Upper lobe of left lung (tissue), 6 donors: ENCODE measurements at regions not wholly inside any gene's neighbourhood (a gene's known extent, or its start where the extent isn't known, plus 50 kb on each side); places are given as distances from the start of the nearest gene placed in this dataset.

Experiments used
- ATAC-seq, 2 donors: fragments of 200-7000 bp; cut with Tn5 transposase; one replicate each; pipeline ENCODE4 v1.9.1; 2022; ENCODE audit warnings: mild to moderate bottlenecking in 2 of 2, moderate library complexity in 2 of 2; ENCODE audit not compliant: low FRiP score in 2 of 2
- DNase-seq, 2 donors: peaks; one replicate each; pipeline ENCODE4 v3.0.0-alpha.2; 2019 to 2020
- H3K27ac ChIP-seq, 4 donors: fragments of 200-600 bp; sonication (generic); one replicate each; pipeline ENCODE4 v1.5.1; 2016 to 2019
- H3K27me3 ChIP-seq, 4 donors: fragments of 200-600 bp; sonication (generic); one replicate each; pipeline ENCODE4 v1.5.1; 2017 to 2019
- H3K36me3 ChIP-seq, 4 donors: fragments of 200-600 bp; sonication (generic); one replicate each; pipeline ENCODE4 v1.5.1; 2016 to 2019
- H3K4me1 ChIP-seq, 4 donors: fragments of 200-600 bp; sonication (generic); one replicate each; pipeline ENCODE4 v1.5.1; 2018 to 2019
- H3K4me3 ChIP-seq, 4 donors: fragments of 200-600 bp; sonication (generic); one replicate each; pipeline ENCODE4 v1.5.1; 2017 to 2019; ENCODE audit warnings: mild to moderate bottlenecking in 2 of 4, moderate library complexity in 1 of 4
- H3K9me3 ChIP-seq, 4 donors: fragments of 200-600 bp; sonication (generic); one replicate each; pipeline ENCODE4 v1.5.1; 2018 to 2019
- CTCF ChIP-seq, 6 experiments: fragments of 450-650 bp in 4 of 6; fragments of 200-600 bp in 2 of 6; sonication (generic) in 2 of 6; IDR thresholded peaks; one replicate each; pipeline ENCODE4 v1.5.1; 2016 to 2019; ENCODE audit warnings: antibody characterized with exemption in 6 of 6
- EP300 ChIP-seq, 4 donors: sonication (generic); formaldehyde crosslinking; IDR thresholded peaks; one replicate each; pipeline ENCODE4 v1.5.1; 2017; ENCODE audit warnings: antibody characterized with exemption in 4 of 4, control low read depth in 2 of 4
- POLR2A ChIP-seq, 4 donors: fragments of 450-650 bp; IDR thresholded peaks; one replicate each; pipeline ENCODE4 v1.5.1; 2016 to 2017; ENCODE audit warnings: antibody characterized with exemption in 4 of 4, mild to moderate bottlenecking in 2 of 4
- POLR2AphosphoS5 ChIP-seq, 2 donors: sonication (generic); formaldehyde crosslinking; IDR thresholded peaks; one replicate each; pipeline ENCODE4 v1.5.1; 2017; ENCODE audit warnings: antibody characterized with exemption in 2 of 2
- WGBS, 2 donors: methylation state at CpG; one replicate each; pipeline ENCODE4 v1.1.5; 2017 to 2018; 5-methylcytosine and 5-hydroxymethylcytosine counted together
- donor health status: DM: no; HTN: no; CAD: no; lungs with moderate emphysema.
- donor health status: DM: no; HTN: yes; CAD: no; lungs with severe emphysema.

- Histone ChIP-seq H3K27me3 (no peaks in the 10 kb centered on the region), H3K36me3 (no peaks in the 10 kb centered on the region), H3K27ac (no peak overlapping the region), H3K9me3 (no peaks in the 10 kb centered on the region), H3K4me3 (no peak overlapping the region), H3K4me1 (no peaks in the 10 kb centered on the region)
- TF ChIP-seq CTCF (IDR thresholded peaks at IDR 0.05) (no peak), POLR2AphosphoS5 (IDR thresholded peaks at IDR 0.05) (no peak), EP300 (IDR thresholded peaks at IDR 0.05) (no peak), POLR2A (IDR thresholded peaks at IDR 0.05) (no peak)
- ATAC-seq (no peak), DNase-seq (no peak)
- WGBS, 2 donors, result 75 to 88% methylated on average over 2 of the region's 2 CpGs
Observed at GRCh38 chr11:28730889-28731288, 622.7 kb downstream of the METTL15 start.

GRCh38 chr11:28730336-28730735 is 622.1 kb downstream of the METTL15 start:
- H3K36me3 ChIP-seq, result no peaks in the 10 kb centered on the region
- H3K4me3 ChIP-seq, result no peak overlapping the region
- H3K27ac ChIP-seq, result no peak overlapping the region
- no peak for DNase-seq
- ATAC-seq, result no peak
- 63 to 76% methylated on average over 3 of the region's 3 CpGs for WGBS, 2 donors
- H3K27me3 ChIP-seq, result no peaks in the 10 kb centered on the region
- TF ChIP-seq POLR2A (IDR thresholded peaks at IDR 0.05) (no peak), EP300 (IDR thresholded peaks at IDR 0.05) (no peak), CTCF (IDR thresholded peaks at IDR 0.05) (no peak), POLR2AphosphoS5 (IDR thresholded peaks at IDR 0.05) (no peak)
- no peaks in the 10 kb centered on the region for H3K9me3 ChIP-seq
- no peaks in the 10 kb centered on the region for H3K4me1 ChIP-seq

DNA sequence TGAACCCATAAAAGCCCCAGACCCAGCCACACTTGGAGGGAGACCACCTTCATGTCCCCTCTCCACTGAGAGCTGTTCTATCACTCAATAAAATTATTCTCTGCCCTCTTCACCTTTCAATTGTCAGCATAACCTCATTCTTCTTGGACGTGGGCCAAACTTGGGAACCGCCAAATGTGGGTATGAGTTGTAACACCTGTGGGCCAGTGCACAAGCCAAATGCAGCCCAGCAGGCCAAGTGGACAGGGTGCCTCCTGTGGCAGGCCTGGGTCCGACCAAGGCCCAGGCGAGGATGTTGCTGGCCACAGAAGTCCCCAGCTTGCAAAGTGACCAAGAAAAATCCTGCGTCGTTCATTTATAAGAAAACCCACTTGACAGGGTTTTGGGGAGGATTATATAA is 621.2 kb downstream of the METTL15 start:
- no peak overlapping the region for H3K4me3 ChIP-seq
- H3K36me3 ChIP-seq, result no peaks in the 10 kb centered on the region
- H3K27me3 ChIP-seq, result no peaks in the 10 kb centered on the region
- no peaks in the 10 kb centered on the region for H3K4me1 ChIP-seq
- no peaks in the 10 kb centered on the region for H3K9me3 ChIP-seq
- 87 to 97% methylated on average over 6 of the region's 6 CpGs for WGBS, 2 donors
- ATAC-seq (no peak), DNase-seq (peak in 1 of 2 donors; percentile 27)
- H3K27ac ChIP-seq, result no peak overlapping the region
- TF ChIP-seq EP300 (IDR thresholded peaks at IDR 0.05) (no peak), POLR2AphosphoS5 (IDR thresholded peaks at IDR 0.05) (no peak), POLR2A (IDR thresholded peaks at IDR 0.05) (no peak), CTCF (IDR thresholded peaks at IDR 0.05) (no peak)

- Histone ChIP-seq H3K9me3 (no peaks in the 10 kb centered on the region), H3K36me3 (no peaks in the 10 kb centered on the region), H3K4me3 (no peak overlapping the region), H3K27me3 (no peaks in the 10 kb centered on the region), H3K4me1 (no peaks in the 10 kb centered on the region), H3K27ac (no peak overlapping the region)
- no peak for TF ChIP-seq POLR2AphosphoS5 (IDR thresholded peaks at IDR 0.05)
- ATAC-seq, result no peak
- no peak for DNase-seq
- 87 to 92% methylated on average over 1 of the region's 1 CpG for WGBS, 2 donors
Observed at GRCh38 chr11:28728666-28729065, 620.5 kb downstream of the METTL15 start.

DNA sequence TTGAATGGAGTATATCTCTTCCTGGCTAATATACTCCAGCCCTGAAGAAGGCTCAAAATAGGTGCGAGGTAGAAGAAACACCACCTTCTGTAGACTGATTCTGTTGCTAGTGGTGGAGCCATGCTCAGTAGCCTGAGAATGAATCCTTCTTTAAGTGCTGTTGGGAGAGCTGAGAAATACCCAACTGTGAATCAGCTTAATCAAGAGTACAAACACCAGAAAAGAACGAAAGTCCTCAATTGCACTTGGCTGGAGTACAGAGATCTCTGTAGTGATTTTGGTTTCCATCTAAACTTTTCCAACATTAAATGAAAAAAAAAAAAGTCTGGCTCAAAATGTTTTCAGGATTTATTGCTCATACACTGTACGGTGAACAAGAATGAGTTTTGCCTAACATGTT is 619.1 kb downstream of the METTL15 start:
- TF ChIP-seq EP300 (IDR thresholded peaks at IDR 0.05) (no peak), POLR2AphosphoS5 (IDR thresholded peaks at IDR 0.05) (no peak), CTCF (IDR thresholded peaks at IDR 0.05) (no peak), POLR2A (IDR thresholded peaks at IDR 0.05) (no peak)
- no peak for DNase-seq
- Histone ChIP-seq H3K9me3 (no peaks in the 10 kb centered on the region), H3K27me3 (no peaks in the 10 kb centered on the region), H3K4me1 (no peaks in the 10 kb centered on the region), H3K4me3 (no peak overlapping the region), H3K27ac (no peak overlapping the region), H3K36me3 (no peaks in the 10 kb centered on the region)
- 71 to 79% methylated on average over 3 of the region's 3 CpGs for WGBS, 2 donors
- no peak for ATAC-seq
